ENCODE measurements at regions not wholly inside any gene's neighbourhood (a gene's known extent, or its start where the extent isn't known, plus 50 kb on each side); places are given as distances from the start of the nearest gene placed in this dataset.

DNA sequence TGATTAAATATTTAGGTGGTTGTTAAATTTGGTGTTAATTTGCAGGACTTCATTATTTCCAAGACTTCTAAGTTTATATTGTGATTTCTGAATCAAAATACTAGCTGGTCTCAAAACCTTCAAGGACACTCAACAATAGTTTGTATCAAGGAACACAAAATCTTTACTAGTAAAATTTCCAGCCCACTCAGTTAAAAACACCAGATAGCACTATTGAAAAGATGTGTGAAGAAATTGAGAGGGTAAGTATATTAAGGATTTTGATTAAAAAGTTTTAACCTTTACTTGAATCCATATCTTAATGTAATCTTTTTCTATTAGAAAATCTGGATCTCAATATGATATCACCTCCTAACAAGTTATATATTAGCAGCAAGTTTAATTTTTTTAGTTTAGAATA, 89.3 kb upstream of the UGT8 start:
- Histone ChIP-seq H3K36me3 (no peaks in the 10 kb centered on the region), H3K27me3 (no peaks in the 10 kb centered on the region), H3K27ac (no peak overlapping the region), H3K4me3 (no peak overlapping the region), H3K9me3 (no peaks in the 10 kb centered on the region), H3K4me1 (no peaks in the 10 kb centered on the region)
- TF ChIP-seq, protein P1, sequence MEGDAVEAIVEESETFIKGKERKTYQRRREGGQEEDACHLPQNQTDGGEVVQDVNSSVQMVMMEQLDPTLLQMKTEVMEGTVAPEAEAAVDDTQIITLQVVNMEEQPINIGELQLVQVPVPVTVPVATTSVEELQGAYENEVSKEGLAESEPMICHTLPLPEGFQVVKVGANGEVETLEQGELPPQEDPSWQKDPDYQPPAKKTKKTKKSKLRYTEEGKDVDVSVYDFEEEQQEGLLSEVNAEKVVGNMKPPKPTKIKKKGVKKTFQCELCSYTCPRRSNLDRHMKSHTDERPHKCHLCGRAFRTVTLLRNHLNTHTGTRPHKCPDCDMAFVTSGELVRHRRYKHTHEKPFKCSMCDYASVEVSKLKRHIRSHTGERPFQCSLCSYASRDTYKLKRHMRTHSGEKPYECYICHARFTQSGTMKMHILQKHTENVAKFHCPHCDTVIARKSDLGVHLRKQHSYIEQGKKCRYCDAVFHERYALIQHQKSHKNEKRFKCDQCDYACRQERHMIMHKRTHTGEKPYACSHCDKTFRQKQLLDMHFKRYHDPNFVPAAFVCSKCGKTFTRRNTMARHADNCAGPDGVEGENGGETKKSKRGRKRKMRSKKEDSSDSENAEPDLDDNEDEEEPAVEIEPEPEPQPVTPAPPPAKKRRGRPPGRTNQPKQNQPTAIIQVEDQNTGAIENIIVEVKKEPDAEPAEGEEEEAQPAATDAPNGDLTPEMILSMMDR (IDR thresholded peaks at IDR 0.05): peak in 2 of 6 experiments; percentile 15 to 29
- no peak for TF ChIP-seq POLR2A (IDR thresholded peaks at IDR 0.05)
- no peak for DNase-seq

DNA sequence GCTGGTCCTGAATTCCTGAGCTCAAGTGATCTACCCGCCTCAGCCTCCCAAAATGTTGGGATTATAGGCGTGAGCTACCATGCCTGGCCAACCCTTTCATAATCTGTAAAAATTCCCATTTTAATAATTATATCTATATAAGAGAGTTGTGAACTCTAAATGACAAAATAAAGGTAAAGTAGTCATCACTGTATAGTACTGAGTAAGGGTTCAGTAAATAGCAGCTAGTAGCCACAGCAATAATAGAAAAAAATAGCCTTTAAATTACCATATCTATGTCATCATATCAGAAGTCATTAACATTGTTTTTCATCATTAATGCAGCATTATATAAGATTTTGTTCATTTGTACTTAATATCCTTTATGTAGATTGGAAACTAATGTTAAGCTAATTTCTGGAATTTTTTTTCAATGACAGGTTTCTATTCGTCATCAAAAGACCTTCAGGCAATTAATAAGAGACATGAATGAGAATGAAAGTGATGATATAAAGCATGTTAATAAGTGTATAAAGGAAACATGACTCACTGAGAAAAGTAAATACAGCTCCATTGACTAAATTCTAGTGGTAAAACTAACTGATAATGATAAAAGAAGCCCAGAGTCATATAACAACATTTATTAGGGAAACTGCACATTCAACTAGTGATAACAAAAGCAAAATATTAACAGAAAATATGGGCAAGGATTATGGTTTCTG, 85.9 kb upstream of the UGT8 start:
- H3K27ac ChIP-seq: no peak overlapping the region
- no peaks in the 10 kb centered on the region for H3K4me1 ChIP-seq
- DNase-seq: no peak
- H3K27me3 ChIP-seq: no peaks in the 10 kb centered on the region
- no peak for TF ChIP-seq POLR2A (IDR thresholded peaks at IDR 0.05)
- TF ChIP-seq, protein P1 (IDR thresholded peaks at IDR 0.05): no peak
- H3K9me3 ChIP-seq: no peaks in the 10 kb centered on the region
- no peaks in the 10 kb centered on the region for H3K36me3 ChIP-seq
- H3K4me3 ChIP-seq: no peak overlapping the region

DNA sequence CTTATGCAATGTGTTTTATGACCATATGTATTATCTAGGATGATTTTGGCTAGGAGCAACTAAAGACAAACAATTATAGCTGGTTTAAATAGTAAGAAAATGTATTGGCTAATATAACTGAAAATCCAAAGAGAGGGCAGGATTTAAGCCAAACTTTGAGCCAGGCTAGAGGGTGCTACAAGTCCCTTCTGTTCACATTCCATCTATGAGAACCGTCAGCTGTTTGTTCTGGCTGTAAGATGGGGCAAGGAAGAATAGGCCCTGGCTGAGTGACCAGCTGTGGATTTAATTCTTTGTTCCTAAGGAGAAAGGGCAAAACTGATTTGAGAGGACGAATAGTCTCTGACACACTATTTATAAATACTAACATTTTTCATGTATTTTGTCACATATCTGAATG, 79.2 kb upstream of the UGT8 start:
- no peaks in the 10 kb centered on the region for H3K4me1 ChIP-seq
- DNase-seq: no peak

DNA sequence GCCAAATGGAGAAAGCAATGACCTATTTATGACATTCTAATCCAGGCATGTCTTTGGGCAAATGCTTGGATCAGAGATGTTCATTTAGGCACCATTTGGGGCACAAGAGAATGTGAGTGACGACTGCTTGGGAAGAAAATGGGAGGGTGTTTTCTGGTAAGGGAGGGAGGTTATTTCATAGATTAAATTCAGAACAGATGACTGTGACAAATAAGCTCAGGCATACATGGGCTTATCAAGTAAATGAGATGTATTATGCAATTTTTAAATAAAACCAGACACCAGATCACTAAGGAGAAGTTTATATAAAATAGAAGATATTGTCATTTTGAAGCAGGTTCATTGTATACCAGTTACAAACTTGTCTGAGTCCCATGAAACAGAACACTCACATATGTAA, 71.4 kb upstream of the UGT8 start:
- no peaks in the 10 kb centered on the region for H3K4me1 ChIP-seq
- no peaks in the 10 kb centered on the region for H3K9me3 ChIP-seq
- DNase-seq: no peak
- TF ChIP-seq, protein P1 (IDR thresholded peaks at IDR 0.05): no peak
- TF ChIP-seq POLR2A (IDR thresholded peaks at IDR 0.05): no peak
- H3K27me3 ChIP-seq: no peaks in the 10 kb centered on the region
- H3K27ac ChIP-seq: no peak overlapping the region
- H3K4me3 ChIP-seq: no peak overlapping the region
- H3K36me3 ChIP-seq: no peaks in the 10 kb centered on the region

More for the DNA sequence above, 79.2 kb upstream of the UGT8 start:
- Histone ChIP-seq H3K36me3 (no peaks in the 10 kb centered on the region), H3K27me3 (no peaks in the 10 kb centered on the region), H3K9me3 (no peaks in the 10 kb centered on the region), H3K27ac (no peak overlapping the region), H3K4me3 (no peak overlapping the region)
- TF ChIP-seq POLR2A (IDR thresholded peaks at IDR 0.05): no peak
- TF ChIP-seq, protein P1 (IDR thresholded peaks at IDR 0.05): no peak

DNA sequence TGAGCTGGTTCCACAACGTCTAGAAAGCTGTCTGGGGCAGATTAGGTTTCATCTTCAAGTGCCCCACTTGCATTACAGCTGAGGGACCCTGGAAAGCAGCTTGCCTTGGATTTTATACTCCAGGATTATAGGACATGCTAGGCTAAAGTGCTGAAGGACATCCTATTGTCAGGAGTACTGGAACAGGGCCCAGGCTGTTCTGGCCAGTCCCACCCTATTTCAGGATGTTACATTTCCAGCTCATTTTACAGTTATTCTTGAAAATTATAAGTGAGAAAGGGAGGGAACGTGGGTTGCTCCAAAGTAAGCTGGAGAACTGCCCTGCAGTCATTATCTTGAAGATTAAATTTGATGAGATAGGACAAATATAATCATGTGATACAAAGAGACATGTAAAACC, 71.0 kb upstream of the UGT8 start:
- Histone ChIP-seq H3K9me3 (no peaks in the 10 kb centered on the region), H3K4me1 (no peaks in the 10 kb centered on the region), H3K27me3 (no peaks in the 10 kb centered on the region), H3K27ac (no peak overlapping the region), H3K4me3 (no peak overlapping the region), H3K36me3 (no peaks in the 10 kb centered on the region)
- TF ChIP-seq POLR2A (IDR thresholded peaks at IDR 0.05): no peak
- TF ChIP-seq, protein P1 (IDR thresholded peaks at IDR 0.05): no peak
- no peak for DNase-seq

DNA sequence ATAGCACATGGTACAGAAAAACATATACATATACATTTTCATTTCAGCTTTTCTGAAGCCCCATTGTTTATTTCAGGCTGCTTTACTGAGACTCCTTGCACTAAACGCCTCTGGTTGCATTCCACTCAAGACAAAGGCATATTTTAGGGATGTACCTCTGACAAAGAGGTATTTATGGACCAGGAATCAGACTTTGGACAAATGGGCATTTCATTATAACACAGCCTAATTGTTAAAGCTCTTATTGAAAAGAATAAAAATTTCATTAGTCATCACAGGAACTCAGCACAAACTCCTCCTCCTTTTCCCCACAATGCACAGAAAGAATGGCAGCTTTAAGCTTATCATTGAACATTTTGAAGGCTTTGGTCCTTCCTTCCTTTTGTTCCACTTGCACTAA, 62.9 kb upstream of the UGT8 start:
- no peaks in the 10 kb centered on the region for H3K9me3 ChIP-seq
- no peak overlapping the region for H3K27ac ChIP-seq
- TF ChIP-seq, protein P1 (IDR thresholded peaks at IDR 0.05): no peak
- TF ChIP-seq POLR2A (IDR thresholded peaks at IDR 0.05): no peak
- no peaks in the 10 kb centered on the region for H3K36me3 ChIP-seq
- H3K27me3 ChIP-seq: no peaks in the 10 kb centered on the region
- no peak overlapping the region for H3K4me3 ChIP-seq
- DNase-seq: no peak
- H3K4me1 ChIP-seq: no peaks in the 10 kb centered on the region
